Fibroblast of mammary gland (primary cell): ENCODE measurements at regions not wholly inside any gene's neighbourhood (a gene's known extent, or its start where the extent isn't known, plus 50 kb on each side); places are given as distances from the start of the nearest gene placed in this dataset.
A peak's percentile ranks its signal among the peaks of the same experiment; 100 is the strongest.

Experiments
- DNase-seq: peaks from one replicate; pipeline ENCODE4 v3.0.0-alpha.2; 2010; ENCODE audit warnings: low read depth
- H3K4me3 ChIP-seq: 2 replicates; pipeline ENCODE4 v1.5.1; 2011; ENCODE audit warnings: low read depth, mild to moderate bottlenecking, low read length, moderate library complexity; ENCODE audit not compliant: control insufficient read depth
- TF ChIP-seq, protein P1 (sequence below): conservative IDR thresholded peaks from 2 replicates; pipeline ENCODE4 v1.5.1; 2011; ENCODE audit warnings: low read depth, low read length, inconsistent platforms; ENCODE audit not compliant: control insufficient read depth, insufficient read depth

DNA sequence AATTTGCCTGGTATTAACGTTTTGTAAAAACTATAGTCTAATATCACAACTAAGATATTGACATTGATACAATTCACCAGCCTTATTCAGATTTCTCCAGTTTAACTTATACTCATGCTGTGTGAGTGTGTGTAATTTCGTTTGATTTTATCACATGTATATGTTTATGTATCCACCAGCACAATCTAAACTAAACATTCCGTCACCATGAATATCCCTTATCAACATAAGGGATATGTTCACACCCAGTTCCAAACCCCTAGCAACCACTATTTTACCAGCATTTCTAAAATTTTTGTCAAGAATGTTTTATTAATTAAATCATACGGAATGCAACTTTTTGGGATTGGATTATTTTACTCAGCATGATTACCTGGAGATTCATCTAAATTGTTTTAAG is 450.3 kb downstream of the FBXO15 start:
- H3K4me3 ChIP-seq, result no peak overlapping the region
- DNase-seq, result no peak
- TF ChIP-seq, protein P1, sequence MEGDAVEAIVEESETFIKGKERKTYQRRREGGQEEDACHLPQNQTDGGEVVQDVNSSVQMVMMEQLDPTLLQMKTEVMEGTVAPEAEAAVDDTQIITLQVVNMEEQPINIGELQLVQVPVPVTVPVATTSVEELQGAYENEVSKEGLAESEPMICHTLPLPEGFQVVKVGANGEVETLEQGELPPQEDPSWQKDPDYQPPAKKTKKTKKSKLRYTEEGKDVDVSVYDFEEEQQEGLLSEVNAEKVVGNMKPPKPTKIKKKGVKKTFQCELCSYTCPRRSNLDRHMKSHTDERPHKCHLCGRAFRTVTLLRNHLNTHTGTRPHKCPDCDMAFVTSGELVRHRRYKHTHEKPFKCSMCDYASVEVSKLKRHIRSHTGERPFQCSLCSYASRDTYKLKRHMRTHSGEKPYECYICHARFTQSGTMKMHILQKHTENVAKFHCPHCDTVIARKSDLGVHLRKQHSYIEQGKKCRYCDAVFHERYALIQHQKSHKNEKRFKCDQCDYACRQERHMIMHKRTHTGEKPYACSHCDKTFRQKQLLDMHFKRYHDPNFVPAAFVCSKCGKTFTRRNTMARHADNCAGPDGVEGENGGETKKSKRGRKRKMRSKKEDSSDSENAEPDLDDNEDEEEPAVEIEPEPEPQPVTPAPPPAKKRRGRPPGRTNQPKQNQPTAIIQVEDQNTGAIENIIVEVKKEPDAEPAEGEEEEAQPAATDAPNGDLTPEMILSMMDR, result no peak

DNA sequence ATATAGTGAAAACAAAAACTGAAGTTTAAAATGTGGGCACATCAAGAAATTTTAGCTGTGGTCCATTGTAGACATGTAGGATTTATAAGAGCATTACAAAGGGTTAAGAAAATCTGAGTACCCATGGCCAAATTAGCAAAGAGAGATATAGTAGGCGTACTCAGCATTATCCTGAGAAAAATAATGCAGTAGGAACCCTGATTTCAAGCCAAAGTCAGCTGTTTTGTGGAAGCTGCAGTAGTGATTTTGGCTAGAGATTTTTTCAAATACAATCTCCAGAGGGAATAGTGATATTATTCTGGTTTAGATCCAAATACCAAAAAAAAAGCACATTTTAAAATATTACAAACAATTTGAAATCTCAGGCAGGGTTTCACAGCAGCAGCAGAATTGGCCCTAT is 450.9 kb downstream of the FBXO15 start:
- TF ChIP-seq, protein P1, result no peak
- no peak for DNase-seq
- no peak overlapping the region for H3K4me3 ChIP-seq

GRCh38 chr18:73696171-73696570 is 451.5 kb downstream of the FBXO15 start:
- DNase-seq, result no peak
- TF ChIP-seq, protein P1, result no peak

DNA sequence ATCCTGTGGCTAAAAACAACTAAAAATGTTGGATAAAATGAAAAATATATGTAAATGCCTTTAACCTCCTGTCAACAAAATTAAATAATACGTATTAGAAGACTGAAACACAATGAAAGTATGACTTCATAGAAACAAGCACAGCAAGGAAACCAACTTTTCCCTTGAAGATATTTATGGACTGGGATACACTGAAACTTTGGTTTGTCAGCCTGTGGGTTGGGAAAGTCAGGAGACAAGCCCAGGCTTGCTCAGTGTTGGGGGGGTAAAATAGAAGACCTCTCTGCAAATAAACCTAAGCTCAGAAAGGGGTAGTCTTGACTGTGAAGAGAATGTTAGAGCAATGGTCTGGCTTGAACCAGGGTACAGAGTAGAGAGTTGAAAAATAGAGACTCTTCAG is 454.5 kb downstream of the FBXO15 start:
- no peak overlapping the region for H3K4me3 ChIP-seq
- TF ChIP-seq, protein P1, result no peak
- no peak for DNase-seq

More at GRCh38 chr18:73696171-73696570, 451.5 kb downstream of the FBXO15 start:
- H3K4me3 ChIP-seq, result no peak overlapping the region

DNA sequence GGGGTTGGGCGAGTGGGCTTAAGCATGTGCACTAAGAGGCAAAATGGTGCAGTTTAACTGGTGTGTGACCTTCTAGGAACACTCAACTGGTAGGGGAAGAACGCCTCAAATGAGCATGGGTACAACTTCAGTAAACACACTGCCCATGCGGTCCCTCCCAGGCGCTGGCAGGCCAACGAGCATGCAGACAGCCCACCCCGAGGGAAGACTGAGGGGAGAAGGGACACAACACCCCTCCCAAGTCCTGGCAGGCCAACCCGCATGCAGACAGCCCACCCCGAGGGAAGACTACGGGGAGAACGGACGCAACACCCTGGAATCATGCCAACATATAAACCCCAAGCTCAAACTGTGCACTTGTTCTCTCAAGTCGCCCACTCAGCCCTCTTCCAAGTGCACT is 456.0 kb downstream of the FBXO15 start:
- no peak for DNase-seq
- no peak overlapping the region for H3K4me3 ChIP-seq
- TF ChIP-seq, protein P1, result no peak

DNA sequence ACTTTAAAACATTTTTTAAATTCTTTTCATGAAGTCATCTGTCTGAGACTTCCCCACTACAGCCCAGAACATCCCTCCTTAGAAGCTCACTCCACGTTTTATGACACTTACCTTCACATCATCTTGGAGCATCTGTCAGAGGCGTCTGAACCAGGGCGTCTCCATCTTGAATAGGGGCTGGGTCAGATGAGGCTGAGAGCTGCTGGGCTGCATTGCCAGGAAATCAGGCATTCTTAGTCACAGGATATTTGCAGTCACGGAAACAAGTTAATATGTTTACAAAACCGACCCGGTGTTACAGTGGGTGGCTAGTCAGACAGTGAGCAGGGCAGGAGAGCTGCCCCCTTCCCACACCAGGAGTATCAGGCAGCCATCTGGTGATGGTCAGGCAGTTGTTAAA is 456.5 kb downstream of the FBXO15 start:
- peak; percentile 86 for DNase-seq
- TF ChIP-seq, protein P1, result no peak
- no peak overlapping the region for H3K4me3 ChIP-seq

- no peak overlapping the region for H3K4me3 ChIP-seq
- no peak for DNase-seq
Observed at GRCh38 chr18:73690222-73690621, 457.4 kb downstream of the FBXO15 start.

More at GRCh38 chr18:73690222-73690621, 457.4 kb downstream of the FBXO15 start:
- TF ChIP-seq, protein P1, result no peak
